ENCODE measurements at regions not wholly inside any gene's neighbourhood (a gene's known extent, or its start where the extent isn't known, plus 50 kb on each side); places are given as distances from the start of the nearest gene placed in this dataset.

DNA sequence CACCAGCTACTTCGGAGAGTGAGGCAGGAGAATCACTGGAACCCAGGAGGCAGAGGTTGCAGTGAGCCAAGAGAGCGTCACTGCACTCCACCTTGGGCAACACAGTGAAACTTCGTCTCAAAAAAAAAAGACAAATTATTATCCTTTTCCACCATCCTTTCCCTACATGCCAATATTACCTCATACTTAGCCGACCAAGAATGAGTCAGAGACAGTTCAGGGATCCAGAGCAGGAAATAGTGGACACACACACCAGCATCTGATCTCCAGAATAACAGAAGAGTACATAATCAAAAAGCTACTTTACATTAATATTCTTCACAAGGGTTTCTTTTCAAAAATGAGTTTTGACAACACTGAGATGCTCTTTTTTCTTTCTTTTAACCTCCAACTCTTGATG, 185.4 kb downstream of the KDM5D start:
- TF ChIP-seq SUZ12 (IDR thresholded peaks at IDR 0.05; ENCODE audit: extremely low read depth, insufficient read depth, insufficient read length) (no peak), YY1 (IDR thresholded peaks at IDR 0.05; ENCODE audit: insufficient read depth, insufficient read length) (no peak)
